Progenitor cell of endocrine pancreas (in vitro differentiated cells): ENCODE measurements at regions not wholly inside any gene's neighbourhood (a gene's known extent, or its start where the extent isn't known, plus 50 kb on each side); places are given as distances from the start of the nearest gene placed in this dataset.
"Not testable (repeated sequence)": the region's sequence is repeated elsewhere in the genome, so short reads cannot be mapped to it uniquely, and the experiment has no call there.

ENCODE experiments used
- DNase-seq: peaks from one replicate; pipeline ENCODE4 v3.0.0; 2021; ENCODE audit warnings: low spot score; ENCODE audit not compliant: unreplicated experiment
- H3K27ac Mint-ChIP-seq: 2 replicates; pipeline ENCODE4 v1.8.0; 2021; ENCODE audit warnings: mild to moderate bottlenecking, moderate library complexity, mixed read lengths
- H3K27me3 Mint-ChIP-seq: 2 replicates; pipeline ENCODE4 v1.8.0; 2021; ENCODE audit warnings: mixed read lengths
- H3K36me3 Mint-ChIP-seq: 2 replicates; pipeline ENCODE4 v1.8.0; 2022; ENCODE audit warnings: mixed read lengths; ENCODE audit not compliant: insufficient read depth
- H3K4me1 Mint-ChIP-seq: 2 replicates; pipeline ENCODE4 v1.8.0; 2021; ENCODE audit warnings: low read depth, mixed read lengths
- H3K4me3 Mint-ChIP-seq: 2 replicates; pipeline ENCODE4 v1.8.0; 2021; ENCODE audit warnings: low read depth, mild to moderate bottlenecking, moderate library complexity, mixed read lengths
- H3K9me3 Mint-ChIP-seq: 2 replicates; pipeline ENCODE4 v1.8.0; 2021; ENCODE audit warnings: low read depth, mixed read lengths
- CTCF ChIP-seq: fragments of 200-600 bp; sonication (generic); IDR thresholded peaks from one replicate; pipeline ENCODE4 v1.5.0; 2021; ENCODE audit warnings: antibody characterized with exemption, mild to moderate bottlenecking; ENCODE audit not compliant: unreplicated experiment

- Mint-ChIP-seq H3K27me3 (no peaks in the 10 kb centered on the region), H3K36me3 (peaks cover 1% of the 10 kb centered on the region), H3K9me3 (peaks cover 47% of the 10 kb centered on the region), H3K4me3 (no peak overlapping the region), H3K27ac (no peak overlapping the region), H3K4me1 (no peaks in the 10 kb centered on the region)
- no peak for TF ChIP-seq CTCF
- DNase-seq, result no peak
These were observed 114.2 kb downstream of the DHRS2 start for GRCh38 chr14:23750357-23750756.

DNA sequence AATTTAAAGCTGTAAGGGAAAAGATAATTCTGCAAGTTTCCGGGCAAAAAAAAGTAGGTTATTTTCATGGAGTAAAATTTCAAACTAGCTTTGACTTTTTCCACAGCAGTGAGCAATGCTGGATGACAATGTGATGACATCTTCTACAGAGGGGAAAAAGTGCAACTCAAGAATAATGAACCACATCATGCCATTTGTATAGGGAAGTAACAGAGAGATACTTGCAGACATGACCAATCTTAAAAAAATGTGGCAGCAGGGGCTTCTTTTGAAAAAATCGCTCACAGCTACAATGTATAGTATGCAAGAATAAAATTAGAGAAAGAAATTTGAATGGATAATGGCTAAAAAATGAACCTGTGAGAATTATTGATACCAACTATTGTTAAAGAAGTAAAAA lies 115.5 kb downstream of the DHRS2 start:
- TF ChIP-seq CTCF, result no peak
- Mint-ChIP-seq H3K27me3 (no peaks in the 10 kb centered on the region), H3K36me3 (peaks cover 1% of the 10 kb centered on the region), H3K27ac (no peak overlapping the region), H3K9me3 (peaks cover 49% of the 10 kb centered on the region), H3K4me1 (no peaks in the 10 kb centered on the region), H3K4me3 (no peak overlapping the region)
- DNase-seq, result no peak

DNA sequence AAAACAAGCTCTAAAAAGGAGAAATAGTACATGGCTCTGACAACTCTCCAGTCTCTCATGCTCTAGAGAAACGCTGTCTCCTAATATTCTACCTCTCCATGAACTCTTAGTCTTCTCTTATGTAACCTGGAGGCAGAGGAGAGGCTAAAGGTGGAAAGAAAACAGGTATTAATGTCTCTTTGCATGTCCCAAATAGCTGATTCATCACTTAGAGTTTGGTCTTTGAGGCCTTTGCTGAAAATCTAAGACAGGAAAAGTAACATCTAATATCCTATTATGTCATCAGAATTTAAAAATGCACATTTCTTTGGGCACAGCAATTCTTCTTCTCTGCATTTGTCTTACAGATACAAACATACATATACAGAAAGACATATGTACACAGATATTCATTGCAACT lies 127.2 kb downstream of the DHRS2 start:
- Mint-ChIP-seq H3K36me3 (no peaks in the 10 kb centered on the region), H3K4me3 (no peak overlapping the region), H3K27ac (no peak overlapping the region), H3K4me1 (no peaks in the 10 kb centered on the region), H3K27me3 (no peaks in the 10 kb centered on the region), H3K9me3 (peaks cover 56% of the 10 kb centered on the region)
- no peak for DNase-seq
- no peak for TF ChIP-seq CTCF

GRCh38 chr14:23766737-23767401 lies 130.7 kb downstream of the DHRS2 start:
- Mint-ChIP-seq H3K9me3 (peaks cover 47% of the 10 kb centered on the region), H3K27me3 (no peaks in the 10 kb centered on the region), H3K4me3 (no peak overlapping the region), H3K4me1 (no peaks in the 10 kb centered on the region), H3K36me3 (no peaks in the 10 kb centered on the region), H3K27ac (no peak overlapping the region)
- no peak for DNase-seq
- no peak for TF ChIP-seq CTCF

DNA sequence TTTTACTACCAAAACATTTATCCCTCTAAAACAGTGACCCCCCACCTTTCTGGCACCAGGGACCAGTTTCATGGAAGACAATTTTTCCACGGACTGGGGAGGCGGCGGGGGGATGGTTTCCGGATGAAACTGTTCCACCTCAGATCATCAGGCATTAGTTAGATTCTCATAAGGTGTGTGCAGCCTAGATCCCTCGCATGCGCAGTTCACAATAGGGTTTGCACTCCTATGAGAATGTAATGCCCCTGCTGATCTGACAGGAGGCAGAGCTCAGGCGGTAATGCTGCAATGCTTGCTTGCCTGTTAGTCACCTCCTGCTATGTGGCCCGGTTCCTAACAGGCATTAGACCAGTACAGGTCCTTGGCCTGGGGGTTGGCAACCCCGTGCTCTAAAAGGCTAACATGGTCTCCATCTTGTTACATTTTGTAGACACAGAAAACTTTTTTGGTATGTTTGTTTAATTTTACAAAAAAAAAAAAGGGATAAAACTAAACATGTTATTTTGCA lies 133.1 kb downstream of the DHRS2 start:
- not testable (repeated sequence) for H3K27ac Mint-ChIP-seq, H3K4me3 Mint-ChIP-seq, H3K4me1 Mint-ChIP-seq, H3K36me3 Mint-ChIP-seq, DNase-seq, H3K27me3 Mint-ChIP-seq
- peaks cover 55% of the 10 kb centered on the region for H3K9me3 Mint-ChIP-seq

DNA sequence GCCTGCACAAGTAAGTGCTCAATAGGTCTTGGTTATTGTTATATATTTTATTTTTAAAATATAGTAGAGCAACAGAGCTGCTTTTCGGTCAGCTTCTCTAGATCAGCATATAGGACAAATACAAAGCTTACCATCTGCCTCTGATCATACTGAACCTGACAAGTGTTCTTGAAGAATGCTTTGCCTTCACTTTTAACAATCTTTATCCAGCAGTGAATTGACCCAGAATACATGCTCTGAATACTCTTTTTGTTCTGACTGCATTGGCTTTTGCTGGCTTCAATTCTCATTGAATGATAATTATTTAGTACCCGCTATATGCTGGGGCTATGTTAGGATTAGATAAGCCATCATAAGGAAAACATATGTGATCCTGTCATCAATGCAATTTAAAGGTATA lies 137.8 kb downstream of the DHRS2 start:
- no peak overlapping the region for H3K27ac Mint-ChIP-seq
- no peaks in the 10 kb centered on the region for H3K4me1 Mint-ChIP-seq
- no peaks in the 10 kb centered on the region for H3K36me3 Mint-ChIP-seq
- TF ChIP-seq CTCF, result no peak
- DNase-seq, result no peak
- H3K9me3 Mint-ChIP-seq, result peaks cover 46% of the 10 kb centered on the region
- no peaks in the 10 kb centered on the region for H3K27me3 Mint-ChIP-seq
- H3K4me3 Mint-ChIP-seq, result no peak overlapping the region
